Stimulated activated naive CD8-positive, alpha-beta T cell treated with anti-CD3 and anti-CD28 coated beads, Interleukin-15, amount 100 ng/mL, for 72 hours (primary cell): ENCODE measurements at regions not wholly inside any gene's neighbourhood (a gene's known extent, or its start where the extent isn't known, plus 50 kb on each side); places are given as distances from the start of the nearest gene placed in this dataset.
A peak's percentile ranks its signal among the peaks of the same experiment; 100 is the strongest.
"Not testable (repeated sequence)": the region's sequence is repeated elsewhere in the genome, so short reads cannot be mapped to it uniquely, and the experiment has no call there.

Source experiments
- ATAC-seq: fragments of 150-1000 bp; cut with Tn5 transposase; 2 replicates; pipeline ENCODE4 v1.10.0; 2021; ENCODE audit warnings: mild to moderate bottlenecking, moderate library complexity
- DNase-seq, 2 donors: peaks; one replicate each; pipeline ENCODE4 v3.0.0; 2021 to 2022
- H3K27ac Mint-ChIP-seq, 2 donors: one replicate each; pipeline ENCODE4 v1.8.0; 2022; ENCODE audit warnings: mild to moderate bottlenecking in 2 of 2, mixed read lengths in 2 of 2, moderate library complexity in 2 of 2
- H3K27me3 Mint-ChIP-seq: one replicate; pipeline ENCODE4 v1.8.0; 2022; ENCODE audit warnings: mixed read lengths
- H3K4me1 Mint-ChIP-seq: one replicate; pipeline ENCODE4 v1.8.0; 2022; ENCODE audit warnings: mild to moderate bottlenecking, mixed read lengths
- H3K4me3 Mint-ChIP-seq, 2 donors: one replicate each; pipeline ENCODE4 v1.8.0; 2022; ENCODE audit warnings: mild to moderate bottlenecking in 2 of 2, mixed read lengths in 2 of 2, moderate library complexity in 1 of 2
- H3K9me3 Mint-ChIP-seq, 2 donors: one replicate each; pipeline ENCODE4 v1.8.0; 2022; ENCODE audit warnings: mixed read lengths in 2 of 2

GRCh38 chr19:29014857-29015436, 198.0 kb downstream of the UQCRFS1 start:
- no peak for DNase-seq
- H3K4me1 Mint-ChIP-seq, result no peaks in the 10 kb centered on the region
- ATAC-seq, result peak; percentile 39
- H3K9me3 Mint-ChIP-seq, result no peaks in the 10 kb centered on the region
- H3K27ac Mint-ChIP-seq, result peak overlapping the region in 1 of 2 donors; percentile 47
- peaks cover 8% of the 10 kb centered on the region for H3K27me3 Mint-ChIP-seq
- no peak overlapping the region for H3K4me3 Mint-ChIP-seq

- Mint-ChIP-seq H3K27me3 (peaks cover 8% of the 10 kb centered on the region), H3K27ac (no peak overlapping the region), H3K9me3 (no peaks in the 10 kb centered on the region), H3K4me3 (no peak overlapping the region), H3K4me1 (no peaks in the 10 kb centered on the region)
- DNase-seq (no peak), ATAC-seq (no peak)
Observed at GRCh38 chr19:29013988-29014387, 199.0 kb downstream of the UQCRFS1 start.

- peaks cover under 1% of the 10 kb centered on the region for H3K27me3 Mint-ChIP-seq
- H3K9me3 Mint-ChIP-seq, result no peaks in the 10 kb centered on the region
- no peaks in the 10 kb centered on the region for H3K4me1 Mint-ChIP-seq
- no peak overlapping the region for H3K27ac Mint-ChIP-seq
- H3K4me3 Mint-ChIP-seq, result no peak overlapping the region
- DNase-seq (no peak), ATAC-seq (no peak)
Observed at GRCh38 chr19:29013325-29013724, 199.6 kb downstream of the UQCRFS1 start.

GRCh38 chr19:29012457-29012856, 200.5 kb downstream of the UQCRFS1 start:
- ATAC-seq (no peak), DNase-seq (no peak)
- H3K9me3 Mint-ChIP-seq, result no peaks in the 10 kb centered on the region
- no peak overlapping the region for H3K4me3 Mint-ChIP-seq
- H3K27me3 Mint-ChIP-seq, result no peaks in the 10 kb centered on the region
- no peaks in the 10 kb centered on the region for H3K4me1 Mint-ChIP-seq
- H3K27ac Mint-ChIP-seq, result no peak overlapping the region

- no peak for DNase-seq
- no peaks in the 10 kb centered on the region for H3K9me3 Mint-ChIP-seq
- no peaks in the 10 kb centered on the region for H3K27me3 Mint-ChIP-seq
Observed at GRCh38 chr19:29010276-29010675, 202.7 kb downstream of the UQCRFS1 start.

GRCh38 chr19:29006057-29006735, 206.8 kb downstream of the UQCRFS1 start:
- Mint-ChIP-seq H3K27ac (no peak overlapping the region), H3K9me3 (no peaks in the 10 kb centered on the region), H3K27me3 (no peaks in the 10 kb centered on the region), H3K4me1 (no peaks in the 10 kb centered on the region), H3K4me3 (no peak overlapping the region)
- ATAC-seq, result no peak
- no peak for DNase-seq

More at GRCh38 chr19:29010276-29010675, 202.7 kb downstream of the UQCRFS1 start:
- no peak for ATAC-seq
- H3K4me1 Mint-ChIP-seq, result no peaks in the 10 kb centered on the region
- no peak overlapping the region for H3K4me3 Mint-ChIP-seq
- no peak overlapping the region for H3K27ac Mint-ChIP-seq

- Mint-ChIP-seq H3K4me1 (no peaks in the 10 kb centered on the region), H3K27ac (no peak overlapping the region), H3K27me3 (no peaks in the 10 kb centered on the region), H3K4me3 (no peak overlapping the region), H3K9me3 (no peaks in the 10 kb centered on the region)
- ATAC-seq, result no peak
- DNase-seq, result no peak
Observed at GRCh38 chr19:29004796-29005195, 208.2 kb downstream of the UQCRFS1 start.

GRCh38 chr19:29003641-29004409, 209.1 kb downstream of the UQCRFS1 start:
- DNase-seq, result no peak
- peaks cover 0 to 7% of the 10 kb centered on the region in 2 donors for H3K9me3 Mint-ChIP-seq
- ATAC-seq, result no peak
- peaks cover 5% of the 10 kb centered on the region for H3K27me3 Mint-ChIP-seq
- H3K27ac Mint-ChIP-seq, result peak overlapping the region in 1 of 2 donors; percentile 42
- H3K4me3 Mint-ChIP-seq, result no peak overlapping the region
- H3K4me1 Mint-ChIP-seq, result no peaks in the 10 kb centered on the region

GRCh38 chr19:29002336-29002735, 210.6 kb downstream of the UQCRFS1 start:
- H3K4me1 Mint-ChIP-seq, result no peaks in the 10 kb centered on the region

GRCh38 chr19:29001597-29002245, 211.2 kb downstream of the UQCRFS1 start:
- no peak for DNase-seq
- Mint-ChIP-seq H3K9me3 (peaks cover 9 to 11% of the 10 kb centered on the region in 2 donors), H3K4me1 (no peaks in the 10 kb centered on the region), H3K4me3 (no peak overlapping the region), H3K27ac (no peak overlapping the region), H3K27me3 (peaks cover 6% of the 10 kb centered on the region)
- no peak for ATAC-seq

More at GRCh38 chr19:29002336-29002735, 210.6 kb downstream of the UQCRFS1 start:
- Mint-ChIP-seq H3K27ac (no peak overlapping the region), H3K27me3 (peaks cover 6% of the 10 kb centered on the region), H3K9me3 (peaks cover 9% of the 10 kb centered on the region in 2 donors), H3K4me3 (no peak overlapping the region)
- DNase-seq (no peak), ATAC-seq (no peak)

GRCh38 chr19:29001141-29001581, 211.8 kb downstream of the UQCRFS1 start:
- Mint-ChIP-seq H3K4me1 (no peaks in the 10 kb centered on the region), H3K27ac (no peak overlapping the region), H3K9me3 (peaks cover 9 to 14% of the 10 kb centered on the region in 2 donors), H3K4me3 (no peak overlapping the region), H3K27me3 (peaks cover 6% of the 10 kb centered on the region)
- ATAC-seq, result no peak
- DNase-seq, result no peak

- ATAC-seq (no peak), DNase-seq (no peak)
- no peak overlapping the region for H3K27ac Mint-ChIP-seq
- H3K4me3 Mint-ChIP-seq, result no peak overlapping the region
- no peaks in the 10 kb centered on the region for H3K4me1 Mint-ChIP-seq
- peaks cover 17 to 23% of the 10 kb centered on the region in 2 donors for H3K9me3 Mint-ChIP-seq
- H3K27me3 Mint-ChIP-seq, result peaks cover 6% of the 10 kb centered on the region
Observed at GRCh38 chr19:28999724-29000433, 213.1 kb downstream of the UQCRFS1 start.

GRCh38 chr19:28998974-28999373, 214.0 kb downstream of the UQCRFS1 start:
- Mint-ChIP-seq H3K4me1 (no peaks in the 10 kb centered on the region), H3K9me3 (peaks cover 26 to 28% of the 10 kb centered on the region in 2 donors), H3K27ac (peak overlapping the region in 1 of 2 donors; percentile 48), H3K4me3 (no peak overlapping the region), H3K27me3 (peaks cover 6% of the 10 kb centered on the region)
- no peak for DNase-seq
- no peak for ATAC-seq

GRCh38 chr19:28997866-28998265, 215.1 kb downstream of the UQCRFS1 start:
- H3K27ac Mint-ChIP-seq, DNase-seq, ATAC-seq, H3K4me3 Mint-ChIP-seq, H3K27me3 Mint-ChIP-seq, H3K4me1 Mint-ChIP-seq: not testable (repeated sequence)
- peaks cover 36 to 37% of the 10 kb centered on the region in 2 donors for H3K9me3 Mint-ChIP-seq

- no peak overlapping the region for H3K27ac Mint-ChIP-seq
- H3K4me1 Mint-ChIP-seq, result no peaks in the 10 kb centered on the region
- ATAC-seq (no peak), DNase-seq (no peak)
- H3K9me3 Mint-ChIP-seq, result peaks cover 24 to 34% of the 10 kb centered on the region in 2 donors
- H3K4me3 Mint-ChIP-seq, result no peak overlapping the region
- H3K27me3 Mint-ChIP-seq, result peaks cover 14% of the 10 kb centered on the region
Observed at GRCh38 chr19:28990522-28990921, 222.4 kb downstream of the UQCRFS1 start.
